ENCODE measurements at regions not wholly inside any gene's neighbourhood (a gene's known extent, or its start where the extent isn't known, plus 50 kb on each side); places are given as distances from the start of the nearest gene placed in this dataset.

DNA sequence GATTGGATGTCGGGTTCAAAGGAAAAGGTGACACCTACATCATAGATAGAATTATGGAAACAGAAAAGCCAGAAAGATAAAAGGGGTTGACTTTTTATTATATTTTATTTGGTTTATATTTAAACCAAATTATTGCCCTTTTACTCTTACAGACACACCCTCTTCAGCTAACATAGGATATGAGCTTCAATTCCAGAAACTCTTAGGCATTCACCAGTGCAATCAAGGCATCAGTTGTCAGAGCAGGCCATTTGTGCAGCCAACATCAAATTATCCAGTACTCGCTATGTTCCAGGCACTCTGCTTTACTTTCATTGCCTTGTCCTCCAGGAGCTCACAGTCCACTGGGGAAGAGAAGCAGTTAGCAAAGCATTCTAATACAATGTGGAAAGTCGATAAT is 347.5 kb downstream of the TFEC start:
- DNase-seq (ENCODE audit: low spot score) = no peak
- no peak for TF ChIP-seq CTCF (IDR thresholded peaks at IDR 0.05; ENCODE audit: extremely low read depth, insufficient read depth, missing control alignments)
- in situ Hi-C loops (cut with MboI; ENCODE audit: low pct_unique_long_range_greater_than_20kb, low sequenced_read_pairs, unreplicated experiment) = no loop called here

DNA sequence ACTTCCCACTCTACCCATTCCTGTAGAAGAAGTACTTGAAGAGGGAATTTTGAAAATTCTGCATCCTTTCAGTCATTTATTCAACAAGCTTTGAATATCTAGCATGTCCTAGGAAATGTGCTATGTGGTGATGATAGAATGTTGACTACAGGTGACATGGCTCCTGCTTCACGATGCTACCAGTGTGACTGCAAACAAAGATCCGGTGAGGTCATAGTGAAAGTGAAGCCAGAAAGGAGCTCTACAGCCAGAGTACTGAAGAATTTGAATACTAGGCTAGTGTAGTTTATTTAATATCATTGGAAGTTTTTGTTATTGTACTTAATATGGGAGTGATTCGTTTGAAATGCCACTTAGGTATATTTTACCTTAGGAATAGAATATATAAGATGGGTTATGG is 348.1 kb downstream of the TFEC start:
- in situ Hi-C loops (cut with MboI; ENCODE audit: low pct_unique_long_range_greater_than_20kb, low sequenced_read_pairs, unreplicated experiment) = no loop called here
- TF ChIP-seq CTCF (IDR thresholded peaks at IDR 0.05; ENCODE audit: extremely low read depth, insufficient read depth, missing control alignments) = no peak
- no peak for DNase-seq (ENCODE audit: low spot score)

- in situ Hi-C loops (cut with MboI; ENCODE audit: low pct_unique_long_range_greater_than_20kb, low sequenced_read_pairs, unreplicated experiment) = no loop called here
- no peak for DNase-seq (ENCODE audit: low spot score)
- no peak for TF ChIP-seq CTCF (IDR thresholded peaks at IDR 0.05; ENCODE audit: extremely low read depth, insufficient read depth, missing control alignments)
Measured at GRCh38 chr7:115680921-115681320, 349.6 kb downstream of the TFEC start.

- no peak for DNase-seq (ENCODE audit: low spot score)
- peak; percentile 47 for TF ChIP-seq CTCF (IDR thresholded peaks at IDR 0.05; ENCODE audit: extremely low read depth, insufficient read depth, missing control alignments)
- in situ Hi-C loops (cut with MboI; ENCODE audit: low pct_unique_long_range_greater_than_20kb, low sequenced_read_pairs, unreplicated experiment) = no loop called here
Measured at GRCh38 chr7:115679976-115680375, 350.6 kb downstream of the TFEC start.

- TF ChIP-seq CTCF (IDR thresholded peaks at IDR 0.05; ENCODE audit: extremely low read depth, insufficient read depth, missing control alignments) = no peak
- no peak for DNase-seq (ENCODE audit: low spot score)
- in situ Hi-C loops (cut with MboI; ENCODE audit: low pct_unique_long_range_greater_than_20kb, low sequenced_read_pairs, unreplicated experiment) = no loop called here
Measured at GRCh38 chr7:115679423-115679822, 351.1 kb downstream of the TFEC start.

DNA sequence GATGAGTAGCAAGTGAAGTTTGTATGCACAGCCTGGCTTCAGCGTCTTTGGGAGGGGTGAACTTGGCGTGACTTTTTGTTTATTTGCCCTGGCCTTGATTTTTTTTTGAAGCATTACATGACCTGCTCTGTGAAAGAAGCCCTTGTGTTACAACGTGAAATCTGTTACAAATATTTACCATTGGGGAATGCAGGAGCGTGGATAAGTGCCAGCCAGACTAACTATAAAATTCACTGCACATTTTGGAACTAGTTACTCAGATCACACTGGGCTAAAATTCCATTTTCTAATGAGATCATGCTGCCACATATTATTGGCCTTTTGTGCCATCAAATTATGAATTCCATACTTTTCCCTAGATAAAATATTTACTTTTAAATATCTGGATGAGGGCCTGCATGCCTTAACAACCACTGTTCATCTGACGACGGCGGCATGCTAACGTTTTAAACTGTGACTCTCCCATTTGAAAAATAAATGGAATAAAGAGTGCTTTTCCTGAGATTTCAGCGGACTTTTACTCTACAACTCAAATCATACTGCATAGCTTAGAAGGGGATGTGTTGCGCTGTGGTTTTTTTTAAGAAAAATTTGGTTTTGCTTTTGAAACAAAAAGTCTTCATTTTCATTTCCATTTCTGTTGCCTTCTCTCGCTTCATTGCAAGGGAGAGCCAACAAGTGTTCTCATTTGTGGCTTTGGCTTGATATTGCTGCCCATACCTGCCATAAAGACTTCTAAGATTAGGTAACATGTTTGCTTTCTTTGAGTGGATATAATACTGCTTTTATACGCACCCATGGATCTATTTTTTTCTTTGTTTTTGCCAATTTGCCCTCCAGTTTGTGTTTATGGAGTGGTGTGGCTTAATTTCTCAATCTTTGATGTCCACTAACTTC is 352.2 kb downstream of the TFEC start:
- no peak for DNase-seq (ENCODE audit: low spot score)

More for the DNA sequence above, 352.2 kb downstream of the TFEC start:
- no peak for TF ChIP-seq CTCF (IDR thresholded peaks at IDR 0.05; ENCODE audit: extremely low read depth, insufficient read depth, missing control alignments)
- in situ Hi-C loops (cut with MboI; ENCODE audit: low pct_unique_long_range_greater_than_20kb, low sequenced_read_pairs, unreplicated experiment) = no loop called here

Measured in GM13977 (cell line).